ENCODE measurements at regions not wholly inside any gene's neighbourhood (a gene's known extent, or its start where the extent isn't known, plus 50 kb on each side); places are given as distances from the start of the nearest gene placed in this dataset.
"Not testable (repeated sequence)": the region's sequence is repeated elsewhere in the genome, so short reads cannot be mapped to it uniquely, and the experiment has no call there.

DNA sequence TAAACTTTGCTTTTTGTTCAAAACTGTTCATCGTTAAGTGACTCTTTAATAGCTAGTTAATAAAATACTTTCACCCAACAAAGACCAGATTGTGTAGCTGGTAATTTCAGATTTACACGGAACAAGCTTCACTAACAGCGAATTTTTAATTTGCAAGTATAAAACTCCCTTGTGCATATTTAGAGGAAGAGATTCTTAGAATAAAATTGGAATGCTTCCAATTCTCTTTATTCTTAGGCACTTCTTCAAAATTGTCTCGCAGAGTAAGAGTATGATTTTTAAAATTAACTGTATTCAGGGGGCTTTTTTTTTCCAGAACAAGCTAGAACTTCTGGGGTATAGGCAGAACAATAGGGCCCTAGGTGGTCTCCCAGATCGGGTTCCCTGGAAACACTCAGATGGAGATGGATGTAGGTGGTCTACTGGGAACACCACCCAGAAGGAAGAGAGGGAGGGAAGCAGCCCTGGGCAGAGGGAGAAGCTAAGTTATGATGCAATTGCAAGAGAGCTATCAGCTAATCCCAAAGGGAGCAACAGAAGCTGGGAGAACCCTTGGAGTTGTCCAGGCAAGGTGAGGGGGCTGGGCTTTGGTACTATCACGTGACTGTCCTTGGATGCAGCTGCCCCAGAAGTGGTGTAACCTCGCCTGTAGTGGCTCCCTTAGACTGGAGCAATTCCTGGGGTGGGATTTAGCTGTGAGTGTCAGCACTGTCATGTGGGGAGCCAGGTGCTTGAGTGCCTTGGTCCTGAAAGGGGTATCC is 151.7 kb upstream of the ASB18 start:
- no peak for DNase-seq (ENCODE audit: low read depth)

- DNase-seq (ENCODE audit: low read depth): no peak
Measured at GRCh38 chr2:236417150-236417549, 152.5 kb upstream of the ACKR3 start.

GRCh38 chr2:236430584-236430983 is 139.0 kb upstream of the ACKR3 start:
- DNase-seq (ENCODE audit: low read depth): no peak

DNA sequence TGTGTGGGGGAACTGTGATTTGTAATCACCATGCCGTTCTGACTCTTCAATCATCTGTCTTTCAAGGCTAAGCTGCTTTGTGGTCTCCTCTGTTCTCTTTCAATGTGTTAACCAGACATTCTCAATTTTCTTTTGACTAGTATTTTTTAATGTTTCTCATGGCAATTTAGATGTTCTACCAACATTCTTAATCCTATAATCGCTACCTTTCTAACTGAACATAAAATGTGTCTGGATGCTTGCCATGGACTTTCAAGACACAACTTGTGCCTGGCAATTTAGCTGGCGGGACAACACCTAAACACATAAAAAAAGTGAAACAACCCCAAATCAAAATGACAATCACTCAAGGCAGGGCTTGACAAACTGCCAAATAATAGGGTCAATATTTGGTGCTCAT is 135.0 kb upstream of the ACKR3 start:
- no peak for DNase-seq (ENCODE audit: low read depth)

- no peak for DNase-seq (ENCODE audit: low read depth)
Measured at GRCh38 chr2:236440110-236440881, 129.3 kb upstream of the ACKR3 start.

GRCh38 chr2:236444187-236444586 is 125.4 kb upstream of the ACKR3 start:
- DNase-seq (ENCODE audit: low read depth): no peak

- no peak for DNase-seq (ENCODE audit: low read depth)
Measured at GRCh38 chr2:236445678-236446077, 123.9 kb upstream of the ACKR3 start.

- no peak for DNase-seq (ENCODE audit: low read depth)
Measured at GRCh38 chr2:236446521-236446920, 123.1 kb upstream of the ACKR3 start.

DNA sequence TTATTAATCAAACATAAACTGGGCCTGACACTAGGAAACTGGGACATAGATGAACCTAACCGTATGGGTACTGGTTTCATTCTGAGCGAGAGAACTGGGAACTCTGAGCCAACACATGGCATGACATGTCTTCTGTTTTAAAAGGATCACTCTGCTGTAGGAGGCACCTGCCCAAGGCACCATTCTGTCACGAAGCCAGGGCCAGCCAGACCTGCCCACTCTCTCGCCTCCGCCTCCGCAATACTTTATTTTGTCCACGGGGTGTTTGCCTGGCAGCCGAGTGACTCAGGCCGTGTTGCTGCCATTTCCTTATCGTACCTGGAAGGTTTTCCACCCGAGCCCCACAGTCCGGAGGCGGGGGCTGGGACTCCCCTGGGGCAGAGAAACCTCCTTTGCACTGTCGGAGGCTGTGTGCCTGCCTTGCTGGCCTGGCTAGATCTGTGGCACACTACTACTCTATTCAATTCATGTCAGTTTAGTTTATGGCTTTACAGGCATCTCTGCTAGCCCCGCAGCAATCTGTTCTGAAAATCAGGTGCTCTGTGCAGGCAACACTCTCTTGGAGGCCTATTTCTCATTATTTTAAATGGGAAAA is 120.4 kb upstream of the ACKR3 start:
- no peak for DNase-seq (ENCODE audit: low read depth)

DNA sequence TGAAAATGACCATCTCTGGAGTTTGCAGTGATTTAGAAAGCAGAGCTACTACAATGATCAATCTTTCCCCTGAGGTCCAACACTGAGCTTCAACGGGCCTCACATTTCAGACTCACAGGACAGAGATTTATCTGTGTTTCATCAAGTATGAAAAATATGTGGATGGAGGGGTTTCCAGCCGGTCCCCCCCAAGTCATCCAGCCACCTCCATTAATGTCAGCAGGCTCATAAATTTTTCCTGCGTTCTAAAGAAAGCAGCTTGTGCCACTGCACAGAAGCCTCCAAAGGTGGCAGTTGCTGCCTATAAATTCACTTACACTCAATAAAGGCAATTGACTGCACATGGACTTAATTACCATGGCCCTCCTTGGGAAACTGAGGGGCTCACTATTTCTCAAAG is 117.4 kb upstream of the ACKR3 start:
- DNase-seq (ENCODE audit: low read depth): no peak

DNA sequence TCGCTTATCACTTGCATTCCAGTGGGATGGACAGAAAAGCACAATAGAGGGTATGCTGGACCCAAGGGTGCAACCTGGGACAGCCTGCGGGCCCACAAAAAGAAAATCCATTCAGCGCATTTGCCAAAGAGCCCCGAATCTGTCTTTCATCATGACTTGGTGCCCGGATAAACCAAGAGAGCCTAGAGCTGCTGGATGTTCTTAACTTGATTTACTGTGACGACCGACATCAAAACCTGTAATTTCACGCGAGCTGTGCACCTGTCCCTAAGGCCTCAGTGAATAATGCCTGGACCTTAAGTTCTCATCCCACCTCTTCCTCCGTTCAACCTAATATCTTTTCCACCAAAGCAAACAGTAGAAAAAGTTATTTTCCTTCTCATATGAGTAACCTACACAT is 115.5 kb upstream of the ACKR3 start:
- no peak for DNase-seq (ENCODE audit: low read depth)

- no peak for DNase-seq (ENCODE audit: low read depth)
Measured at GRCh38 chr2:236459393-236459792, 110.2 kb upstream of the ACKR3 start.

DNA sequence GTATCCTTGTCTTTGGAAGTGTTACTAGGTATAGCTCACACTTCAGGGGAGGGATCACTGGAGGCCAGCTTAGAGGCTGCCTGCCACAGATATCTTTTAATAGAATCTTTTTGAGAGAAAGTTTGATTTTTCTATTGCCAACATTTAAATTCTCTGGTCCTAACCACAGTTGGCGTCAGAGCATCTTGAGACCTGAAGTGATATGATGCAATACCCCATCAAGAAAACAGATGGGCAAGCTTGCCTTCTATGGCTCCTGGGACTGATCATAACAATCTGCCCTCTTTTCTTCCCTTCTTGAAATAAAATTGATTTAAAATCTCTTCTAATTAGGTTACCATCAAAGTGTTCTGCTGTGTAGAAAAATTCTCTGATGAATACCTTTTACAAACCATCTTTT is 105.5 kb upstream of the ACKR3 start:
- DNase-seq (ENCODE audit: low read depth): no peak

DNA sequence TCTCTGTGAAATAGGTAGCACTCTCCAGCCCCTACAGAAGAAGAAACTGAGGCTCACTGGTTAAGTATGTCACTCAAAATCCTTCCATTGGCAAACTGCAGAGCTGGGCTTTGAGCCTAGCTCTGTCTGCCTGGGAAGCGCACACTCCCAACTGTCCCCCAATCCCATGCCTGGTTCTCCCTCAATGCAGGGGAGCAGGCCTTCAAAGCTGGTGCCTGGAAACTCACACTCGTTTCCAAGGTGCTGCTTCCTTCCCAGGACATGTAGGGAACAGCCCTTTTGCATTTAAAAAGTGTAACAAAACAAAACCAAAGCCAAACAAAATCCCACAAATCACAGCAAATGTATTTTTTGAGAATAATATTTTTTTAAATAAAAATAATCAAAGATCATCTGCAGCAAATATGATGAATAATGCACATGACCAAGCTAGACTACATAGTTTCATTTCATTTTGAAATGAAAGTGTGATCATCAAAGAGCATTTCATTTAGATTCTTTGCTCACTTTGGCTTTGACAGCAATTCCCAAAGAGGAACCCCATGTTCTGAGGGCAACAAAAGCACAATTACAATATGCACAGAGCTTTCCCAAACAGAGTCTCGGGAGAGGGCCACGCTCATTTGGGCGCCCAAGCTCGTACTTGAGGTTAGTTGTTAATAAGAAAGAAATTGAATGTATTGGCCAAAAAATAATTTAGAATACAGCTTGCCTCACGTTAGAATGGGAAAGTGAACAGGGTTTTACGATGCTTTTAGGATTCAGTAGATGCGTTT is 96.7 kb upstream of the ACKR3 start:
- DNase-seq (ENCODE audit: low read depth): no peak

DNA sequence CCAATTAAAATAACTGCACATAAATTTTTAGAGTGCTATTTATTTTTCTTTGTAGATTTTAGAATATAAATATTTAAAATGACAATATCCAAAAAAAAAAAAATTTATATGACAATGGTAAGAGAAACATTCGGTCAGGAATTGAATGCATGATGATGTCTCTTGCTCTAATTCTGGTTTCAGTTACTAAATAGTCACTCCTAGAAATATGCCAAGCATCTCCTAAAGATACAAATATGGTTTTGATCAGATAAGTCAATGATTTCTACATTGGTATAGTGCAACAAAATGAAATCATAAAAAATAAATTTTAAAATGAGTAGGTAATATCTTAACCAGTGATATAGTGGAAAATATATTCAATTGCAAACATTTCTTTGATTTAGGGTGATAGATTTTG is 95.9 kb upstream of the ACKR3 start:
- DNase-seq (ENCODE audit: low read depth): no peak

DNA sequence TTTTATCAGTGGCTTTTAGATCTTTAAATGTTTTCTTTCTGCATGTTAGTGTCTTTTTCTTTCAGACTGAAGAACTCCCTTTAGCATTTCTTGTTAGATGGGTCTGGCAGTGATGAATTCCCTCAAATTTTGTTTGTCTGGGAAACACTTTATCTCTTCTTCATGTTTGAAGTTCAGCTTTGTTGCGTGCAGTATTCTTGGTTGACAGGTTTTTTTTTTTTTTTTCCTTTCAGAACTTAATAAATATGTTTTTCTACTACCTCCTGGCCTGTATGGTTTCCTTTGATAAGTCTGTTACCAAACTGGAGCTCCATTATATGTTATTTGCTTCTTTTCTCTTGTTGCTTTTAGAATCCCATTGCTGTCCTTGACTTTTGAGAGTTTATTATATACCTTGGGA is 89.8 kb upstream of the ACKR3 start:
- no peak for DNase-seq (ENCODE audit: low read depth)

GRCh38 chr2:236483102-236483501 is 86.5 kb upstream of the ACKR3 start:
- no peak for DNase-seq (ENCODE audit: low read depth)

- DNase-seq (ENCODE audit: low read depth): no peak
Measured at GRCh38 chr2:236485519-236485918, 84.1 kb upstream of the ACKR3 start.

DNA sequence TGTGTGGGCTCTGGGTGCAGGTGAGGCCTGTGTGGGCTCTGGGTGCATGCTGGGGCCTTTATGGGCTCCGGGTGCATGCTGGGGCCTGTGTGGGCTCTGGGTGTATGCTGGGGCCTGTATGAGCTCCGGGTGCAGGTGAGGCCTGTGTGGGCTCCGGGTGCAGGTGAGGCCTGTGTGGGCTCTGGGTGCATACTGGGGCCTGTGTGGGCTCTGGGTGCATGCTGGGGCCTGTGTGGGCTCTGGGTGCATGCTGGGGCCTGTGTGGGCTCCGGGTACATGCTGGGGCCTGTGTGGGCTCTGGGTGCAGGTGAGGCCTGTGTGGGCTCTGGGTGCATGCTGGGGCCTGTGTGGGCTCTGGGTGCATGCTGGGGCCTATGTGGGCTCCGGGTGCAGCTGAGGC is 80.5 kb upstream of the ACKR3 start:
- not testable (repeated sequence) for DNase-seq (ENCODE audit: low read depth)

- DNase-seq (ENCODE audit: low read depth): no peak
Measured at GRCh38 chr2:236489895-236490404, 79.7 kb upstream of the ACKR3 start.

DNA sequence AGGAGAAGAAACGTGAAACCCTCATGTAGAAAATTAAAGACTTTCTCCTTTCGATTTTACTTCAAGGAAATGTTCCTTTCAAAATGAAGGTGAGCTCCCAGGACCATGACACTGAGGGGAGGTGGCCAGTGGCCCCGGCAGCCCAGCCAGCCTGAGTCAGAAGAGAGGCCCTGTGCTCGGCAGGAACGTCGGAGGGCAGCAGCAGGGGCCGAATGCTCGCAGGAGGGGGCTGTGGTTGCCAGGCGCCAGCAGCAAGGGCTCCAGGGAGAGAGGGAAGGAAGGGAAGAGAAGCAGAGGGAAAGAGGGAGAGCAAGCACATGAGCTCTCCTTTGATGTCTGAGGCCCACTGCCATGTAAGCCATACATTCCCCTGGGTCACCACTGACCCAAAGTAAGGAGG is 73.3 kb upstream of the ACKR3 start:
- no peak for DNase-seq (ENCODE audit: low read depth)

DNA sequence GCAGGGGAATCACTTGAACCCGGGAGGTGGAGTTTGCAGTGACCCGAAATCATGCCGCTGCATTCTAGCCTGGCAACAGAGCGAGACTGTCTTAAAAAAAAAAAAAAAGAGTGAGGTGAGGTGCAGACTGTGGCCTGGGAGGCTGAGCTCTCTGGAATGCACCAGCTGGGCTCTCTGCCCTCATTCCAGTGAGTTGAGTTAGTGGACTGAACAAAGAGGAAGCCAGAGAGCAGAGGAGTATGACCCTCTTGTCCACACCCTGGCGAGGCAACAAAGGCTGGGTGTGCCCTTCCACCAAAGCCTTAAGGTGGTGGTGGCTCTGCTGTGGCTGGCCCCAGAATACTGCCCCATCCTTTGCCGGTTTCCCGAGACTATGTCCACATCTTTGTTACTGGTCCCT is 71.3 kb upstream of the ACKR3 start:
- DNase-seq (ENCODE audit: low read depth): no peak

All from activated T-helper 9 cell treated with anti-CD3 and anti-CD28 coated beads, Interleukin-2, amount 50 U/mL, for 16 hours (primary cell).